ENCODE measurements at regions not wholly inside any gene's neighbourhood (a gene's known extent, or its start where the extent isn't known, plus 50 kb on each side); places are given as distances from the start of the nearest gene placed in this dataset.

GRCh38 chr1:4965346-4966075 lies 311.1 kb downstream of the AJAP1 start:
- no peak for ATAC-seq
- Histone ChIP-seq H3K27ac (no peak overlapping the region), H3K4me1 (no peaks in the 10 kb centered on the region), H3K9me3 (no peaks in the 10 kb centered on the region), H3K36me3 (no peaks in the 10 kb centered on the region), H3K4me3 (no peak overlapping the region), H3K27me3 (no peaks in the 10 kb centered on the region)
- in situ Hi-C loops (cut with MboI; ENCODE audit: low sequenced_read_pairs in 4 of 4) (no loop called here), intact Hi-C loops (cut with DNase I; ENCODE audit: low total_unique reads) (no loop called here)
- no peak for TF ChIP-seq CTCF (IDR thresholded peaks at IDR 0.05 in 4 of 5, conservative IDR thresholded peaks at IDR 0.05 in 1 of 5)
- TF ChIP-seq POLR2A (IDR thresholded peaks at IDR 0.05): no peak
- DNase-seq: no peak

- TF ChIP-seq POLR2A (IDR thresholded peaks at IDR 0.05): no peak
- no peak for TF ChIP-seq CTCF (IDR thresholded peaks at IDR 0.05 in 4 of 5, conservative IDR thresholded peaks at IDR 0.05 in 1 of 5)
- in situ Hi-C loops (cut with MboI; ENCODE audit: low sequenced_read_pairs in 4 of 4) (no loop called here), intact Hi-C loops (cut with DNase I; ENCODE audit: low total_unique reads) (no loop called here)
- H3K27me3 ChIP-seq: no peaks in the 10 kb centered on the region
- no peaks in the 10 kb centered on the region for H3K9me3 ChIP-seq
- no peak overlapping the region for H3K27ac ChIP-seq
- no peak overlapping the region for H3K4me3 ChIP-seq
- no peaks in the 10 kb centered on the region for H3K36me3 ChIP-seq
- no peaks in the 10 kb centered on the region for H3K4me1 ChIP-seq
- DNase-seq (no peak), ATAC-seq (no peak)
Measured at GRCh38 chr1:4964634-4965345, 310.4 kb downstream of the AJAP1 start.

GRCh38 chr1:4963251-4963650 lies 308.8 kb downstream of the AJAP1 start:
- Histone ChIP-seq H3K9me3 (no peaks in the 10 kb centered on the region), H3K4me1 (no peaks in the 10 kb centered on the region), H3K27me3 (no peaks in the 10 kb centered on the region), H3K4me3 (no peak overlapping the region), H3K27ac (no peak overlapping the region), H3K36me3 (no peaks in the 10 kb centered on the region)
- DNase-seq (no peak), ATAC-seq (no peak)
- TF ChIP-seq POLR2A (IDR thresholded peaks at IDR 0.05): no peak
- no peak for TF ChIP-seq CTCF (IDR thresholded peaks at IDR 0.05 in 4 of 5, conservative IDR thresholded peaks at IDR 0.05 in 1 of 5)
- intact Hi-C loops (cut with DNase I; ENCODE audit: low total_unique reads): no loop called here
- in situ Hi-C loops (cut with MboI; ENCODE audit: low sequenced_read_pairs in 4 of 4): no loop called here

- DNase-seq (no peak), ATAC-seq (no peak)
- H3K36me3 ChIP-seq: no peaks in the 10 kb centered on the region
- H3K9me3 ChIP-seq: no peaks in the 10 kb centered on the region
- H3K4me1 ChIP-seq: no peaks in the 10 kb centered on the region
- intact Hi-C loops (cut with DNase I; ENCODE audit: low total_unique reads): no loop called here
- no peak overlapping the region for H3K27ac ChIP-seq
- in situ Hi-C loops (cut with MboI; ENCODE audit: low sequenced_read_pairs in 4 of 4): no loop called here
- TF ChIP-seq POLR2A (IDR thresholded peaks at IDR 0.05) (no peak), CTCF (IDR thresholded peaks at IDR 0.05 in 4 of 5, conservative IDR thresholded peaks at IDR 0.05 in 1 of 5) (no peak)
- no peak overlapping the region for H3K4me3 ChIP-seq
- H3K27me3 ChIP-seq: no peaks in the 10 kb centered on the region
Measured at GRCh38 chr1:4962836-4963235, 308.4 kb downstream of the AJAP1 start.

Measured in gastrocnemius medialis (tissue), 4 donors.